ENCODE measurements at regions not wholly inside any gene's neighbourhood (a gene's known extent, or its start where the extent isn't known, plus 50 kb on each side); places are given as distances from the start of the nearest gene placed in this dataset.
A peak's percentile ranks its signal among the peaks of the same experiment; 100 is the strongest.
"Not testable (repeated sequence)": the region's sequence is repeated elsewhere in the genome, so short reads cannot be mapped to it uniquely, and the experiment has no call there.

DNA sequence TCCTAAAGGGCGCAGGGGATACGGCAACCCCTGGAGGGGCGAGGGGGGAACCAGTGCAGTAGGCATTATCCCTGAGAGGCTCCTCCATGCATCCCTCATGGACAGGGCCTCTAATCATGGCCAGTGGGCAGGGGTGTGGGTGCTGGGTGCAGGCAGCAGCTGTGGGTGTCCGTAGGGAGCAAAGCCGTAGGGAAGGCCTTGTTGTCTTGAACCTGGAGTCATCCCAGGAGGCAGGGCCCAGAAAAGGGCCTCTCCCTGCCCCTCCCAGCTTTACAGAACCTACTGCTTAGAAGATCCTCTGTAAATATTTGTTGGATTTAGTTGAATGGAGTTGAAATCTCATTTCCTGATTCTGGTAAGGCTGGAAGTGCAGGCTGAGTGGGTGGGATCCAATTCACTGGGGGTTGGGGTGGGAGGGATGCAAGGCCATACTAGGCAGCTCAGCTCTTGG, 207.0 kb upstream of the HAAO start:
- no peak for DNase-seq (ENCODE audit: low spot score)

DNA sequence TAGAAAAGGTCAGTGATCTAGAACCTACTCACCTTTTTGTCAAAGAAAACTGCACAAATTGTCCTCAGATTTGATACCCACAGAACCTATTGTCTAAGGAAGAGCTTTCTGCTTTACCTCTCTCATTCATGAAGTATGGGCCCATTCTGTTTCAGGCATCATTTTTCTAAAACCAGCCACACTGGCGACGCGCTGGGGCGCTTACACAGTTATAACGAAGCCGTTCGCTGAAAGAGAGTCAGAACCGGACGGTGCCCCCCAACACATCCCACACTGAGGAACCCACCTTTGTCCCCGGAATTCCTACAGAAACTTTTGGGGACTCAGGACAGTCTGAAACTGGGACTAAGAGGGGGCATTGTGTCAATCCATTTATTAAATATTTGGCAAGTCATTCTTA, 206.3 kb upstream of the HAAO start:
- DNase-seq (ENCODE audit: low spot score), result no peak

DNA sequence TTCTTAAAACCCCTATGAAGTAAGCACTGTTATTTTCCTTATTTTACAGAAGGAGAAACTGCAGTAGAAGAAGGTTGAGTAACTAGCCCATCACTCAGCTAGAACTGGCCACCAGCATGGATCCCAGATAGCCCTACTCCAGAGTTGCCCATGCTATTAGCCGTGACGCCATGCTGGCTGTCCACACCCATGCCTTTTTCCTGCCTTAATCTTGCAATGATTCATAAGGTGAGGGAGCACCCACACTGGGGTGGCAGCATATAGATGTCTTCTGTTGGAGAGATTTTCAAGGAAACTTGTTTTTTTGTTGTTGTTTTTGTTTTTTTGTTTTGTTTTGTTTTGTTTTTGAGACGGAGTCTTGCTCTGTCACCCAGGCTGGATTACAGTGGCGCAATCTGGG, 204.1 kb upstream of the HAAO start:
- DNase-seq (ENCODE audit: low spot score), result no peak

DNA sequence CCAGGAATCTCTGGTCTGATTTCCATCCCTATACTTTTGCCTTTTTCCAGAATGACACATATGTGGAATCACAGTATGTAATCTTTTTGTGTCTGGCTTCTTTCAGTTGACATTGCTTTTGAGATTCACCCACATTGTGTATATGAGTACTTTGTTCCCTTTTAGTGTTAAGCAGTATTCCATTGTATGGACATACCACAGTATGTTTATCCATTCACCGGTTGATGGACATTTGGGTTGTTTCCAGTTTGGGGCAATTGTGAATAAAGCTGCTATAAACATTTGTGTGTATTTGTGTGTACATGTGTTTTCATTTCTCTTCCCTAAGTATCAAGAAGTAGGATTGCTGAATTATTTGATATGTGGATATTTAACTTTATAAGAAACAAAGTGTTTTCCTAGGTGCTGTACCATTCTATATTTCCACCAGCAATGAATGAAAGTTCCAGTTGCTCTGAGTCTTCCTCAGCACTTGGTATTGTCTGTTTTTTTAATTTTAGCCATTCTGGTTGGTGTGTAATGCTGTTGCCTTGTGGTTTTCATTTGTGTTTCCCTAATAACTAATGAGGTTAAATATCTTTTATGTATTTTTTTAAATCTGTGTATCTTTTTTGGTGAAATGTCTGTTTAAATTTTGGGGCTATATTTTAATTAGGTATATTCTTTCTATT, 203.5 kb upstream of the HAAO start:
- no peak for DNase-seq (ENCODE audit: low spot score)

DNA sequence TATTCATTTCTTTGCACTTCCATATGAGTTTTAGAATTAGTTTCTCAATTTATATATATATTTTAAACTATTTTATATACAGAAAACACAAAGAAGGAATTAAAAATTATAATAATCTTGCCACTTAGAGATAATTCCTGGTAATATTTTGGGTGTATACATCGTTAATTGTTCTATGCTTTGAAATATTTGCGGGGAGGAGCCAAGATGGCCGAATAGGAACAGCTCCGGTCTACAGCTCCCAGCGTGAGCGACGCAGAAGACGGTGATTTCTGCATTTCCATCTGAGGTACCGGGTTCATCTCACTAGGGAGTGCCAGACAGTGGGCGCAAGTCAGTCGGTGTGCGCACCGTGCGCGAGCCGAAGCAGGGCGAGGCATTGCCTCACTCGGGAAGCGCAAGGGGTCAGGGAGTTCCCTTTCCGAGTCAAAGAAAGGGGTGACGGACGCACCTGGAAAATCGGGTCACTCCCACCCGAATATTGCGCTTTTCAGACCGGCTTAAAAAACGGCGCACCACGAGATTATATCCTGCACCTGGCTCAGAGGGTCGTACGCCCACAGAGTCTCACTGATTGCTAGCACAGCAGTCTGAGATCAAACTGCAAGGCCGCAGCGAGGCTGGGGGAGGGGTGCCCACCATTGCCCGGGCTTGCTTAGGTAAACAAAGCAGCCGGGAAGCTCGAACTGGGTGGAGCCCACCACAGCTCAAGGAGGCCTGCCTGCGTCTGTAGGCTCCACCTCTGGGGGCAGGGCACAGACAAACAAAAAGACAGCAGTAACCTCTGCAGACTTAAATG, 197.1 kb upstream of the HAAO start:
- DNase-seq (ENCODE audit: low spot score), result not testable (repeated sequence)

DNA sequence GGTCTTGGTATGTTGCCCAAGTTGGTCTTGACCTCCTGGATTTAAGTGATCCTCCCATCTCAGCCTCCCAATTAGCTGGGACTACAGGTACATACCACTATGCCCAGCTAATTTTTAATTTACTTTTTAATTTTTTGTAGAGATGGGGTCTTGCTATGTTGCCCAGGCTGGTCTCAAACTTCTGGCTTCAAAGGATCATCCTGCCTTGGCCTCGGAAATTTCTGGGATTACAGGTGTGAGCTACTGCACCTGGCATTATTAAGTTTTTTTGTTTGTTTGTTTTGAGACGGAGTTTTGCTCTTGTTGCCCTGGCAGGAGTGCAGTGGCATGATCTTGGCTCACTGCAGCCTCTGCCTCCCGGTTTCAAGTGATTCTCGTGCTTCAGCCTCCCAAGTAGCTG, 195.7 kb upstream of the HAAO start:
- DNase-seq (ENCODE audit: low spot score), result not testable (repeated sequence)

DNA sequence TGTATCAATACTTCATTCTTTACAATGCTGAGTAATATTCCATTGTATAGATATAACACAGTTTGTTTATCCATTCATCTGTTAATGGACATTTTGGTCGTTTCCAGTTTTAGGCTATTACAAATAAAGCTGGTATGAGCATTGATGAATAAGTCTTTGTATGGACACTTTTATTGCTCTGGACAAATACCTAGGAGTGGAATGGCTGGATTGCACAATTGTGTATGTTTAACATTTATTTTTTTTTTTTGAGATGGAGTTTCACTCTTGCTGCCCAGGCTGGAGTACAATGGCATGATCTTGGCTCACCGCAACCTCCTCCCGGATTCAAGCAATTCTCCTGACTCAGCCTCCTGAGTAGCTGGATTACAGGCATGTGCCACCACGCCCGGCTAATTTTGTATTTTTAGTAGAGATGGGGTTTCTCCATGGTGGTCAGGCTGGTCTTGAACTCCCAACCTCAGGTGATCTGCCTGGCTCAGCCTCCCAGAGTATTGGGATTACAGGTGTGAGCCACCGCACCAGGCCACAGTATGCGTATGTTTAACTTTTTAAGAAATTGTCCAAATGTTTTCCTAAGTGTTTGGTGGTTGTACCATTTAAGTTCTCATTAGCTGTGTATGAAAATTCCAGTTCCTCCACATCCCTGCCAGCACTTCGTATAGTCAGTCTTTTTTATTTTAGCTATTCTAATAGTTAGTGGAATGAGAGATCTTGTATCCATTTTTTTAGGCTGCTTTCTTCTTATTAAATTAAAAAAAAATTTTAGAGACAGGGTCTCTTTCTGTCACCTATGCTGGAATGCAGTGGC, 194.9 kb upstream of the HAAO start:
- DNase-seq (ENCODE audit: low spot score), result no peak

DNA sequence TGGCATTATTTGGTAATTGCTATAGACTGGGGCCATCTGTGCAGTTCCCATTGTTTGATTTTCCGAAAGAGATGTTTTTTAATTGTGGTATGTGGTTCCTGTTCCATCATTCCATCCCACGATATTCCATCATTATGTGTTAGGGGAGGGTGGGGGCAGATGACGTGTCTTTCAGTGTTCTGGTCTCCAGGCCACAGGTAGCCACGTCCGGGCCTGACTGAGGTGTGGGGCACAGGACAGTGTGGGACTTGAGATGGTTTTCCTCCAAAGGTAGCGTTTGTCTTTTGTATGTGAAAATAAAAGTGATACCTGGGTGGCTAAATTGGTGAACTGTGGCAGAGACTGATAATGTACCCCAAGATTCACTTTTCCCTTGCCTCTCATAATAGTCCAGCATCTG, 192.2 kb upstream of the HAAO start:
- no peak for DNase-seq (ENCODE audit: low spot score)

DNA sequence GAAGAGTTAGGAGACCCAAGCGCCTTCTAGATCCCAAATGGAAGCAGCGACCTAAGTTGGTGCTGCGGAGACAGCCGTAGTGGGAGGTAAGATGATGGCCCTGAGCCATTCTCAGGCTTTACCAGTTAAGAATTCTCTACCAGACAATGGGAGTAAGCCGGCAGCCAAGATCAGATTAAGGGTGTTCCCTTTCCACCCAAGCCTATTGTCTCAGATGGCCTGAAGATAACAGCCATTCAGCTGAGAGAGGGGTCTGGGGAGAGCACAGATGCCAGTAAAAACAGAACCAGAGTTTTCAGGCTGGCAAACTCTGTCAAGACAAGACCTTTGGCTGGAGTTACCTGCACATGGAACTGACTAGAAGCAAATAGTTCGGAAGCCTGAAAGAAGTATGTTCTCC, 191.7 kb upstream of the HAAO start:
- DNase-seq (ENCODE audit: low spot score), result no peak

DNA sequence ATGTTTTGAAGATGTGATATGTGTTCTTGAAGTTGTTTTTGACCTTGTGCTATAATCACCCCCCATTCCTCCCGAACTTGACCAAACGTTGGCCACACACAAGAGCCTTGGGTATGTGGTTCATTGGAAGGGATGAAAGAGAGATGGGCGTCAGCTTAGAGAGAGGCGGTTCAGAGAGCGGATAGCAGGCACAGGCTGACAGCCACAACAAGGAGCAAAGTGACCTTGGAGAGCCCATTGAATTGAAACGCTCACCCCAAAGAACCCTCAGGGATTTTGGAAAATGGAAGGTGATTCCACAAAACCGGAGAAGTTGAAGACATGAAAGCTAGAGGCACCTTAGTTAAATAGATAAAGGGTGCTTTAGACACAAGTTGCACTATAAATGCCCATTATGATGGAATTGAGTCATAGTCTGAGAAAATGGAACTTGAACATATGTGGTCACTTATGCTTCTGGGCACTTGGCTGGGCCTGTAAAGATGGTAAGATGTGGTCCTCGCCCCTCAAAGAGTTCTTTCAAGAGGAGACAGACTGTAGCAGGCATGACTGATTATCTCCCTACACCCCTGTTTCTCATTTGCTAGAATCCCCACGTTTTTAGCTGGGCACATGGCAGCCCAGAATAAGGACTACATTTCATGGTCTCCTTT, 188.5 kb upstream of the HAAO start:
- DNase-seq (ENCODE audit: low spot score), result no peak

DNA sequence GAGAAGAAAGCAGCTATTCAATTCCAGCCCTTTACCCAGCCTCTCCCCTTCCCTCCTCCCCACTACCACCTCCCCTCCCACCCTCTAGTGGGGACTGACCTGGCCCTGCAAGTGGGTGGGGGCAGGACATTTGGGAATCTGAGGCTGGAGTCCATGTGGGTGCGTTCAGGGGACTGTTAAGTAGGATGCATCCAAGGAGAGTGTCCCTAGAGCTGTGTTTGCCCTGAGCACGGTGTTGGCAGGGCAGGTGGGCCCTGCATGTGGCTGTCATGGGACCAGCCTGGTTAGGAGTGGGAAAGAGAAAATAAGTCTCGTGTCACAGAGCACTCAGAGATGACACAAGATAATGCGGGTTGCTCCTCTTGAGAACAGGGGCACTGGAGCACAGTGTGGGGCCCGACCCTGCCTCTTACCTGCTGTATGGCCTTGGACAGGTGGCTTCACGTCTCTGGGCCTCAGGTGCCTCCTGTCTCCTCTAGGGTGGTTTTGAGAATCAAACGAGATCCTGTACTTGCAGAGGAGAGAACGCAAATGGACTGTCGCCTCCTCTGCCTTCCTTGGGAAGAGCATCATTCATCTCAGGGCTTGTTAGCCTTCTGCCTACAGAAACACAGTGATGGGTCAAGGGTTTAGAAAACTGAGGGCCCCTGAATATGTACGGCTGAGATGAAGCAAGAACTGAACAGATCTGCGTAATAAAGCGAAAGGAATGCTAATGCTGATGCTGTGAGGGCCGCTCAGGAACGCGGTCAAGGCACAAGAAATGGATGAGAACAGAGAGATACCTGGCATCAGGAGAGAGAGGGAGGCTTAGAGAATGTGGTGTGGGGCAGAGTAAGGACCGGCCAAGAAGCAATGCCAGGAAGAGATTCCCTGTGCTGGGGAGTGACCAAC, 187.7 kb upstream of the HAAO start:
- DNase-seq (ENCODE audit: low spot score), result no peak

DNA sequence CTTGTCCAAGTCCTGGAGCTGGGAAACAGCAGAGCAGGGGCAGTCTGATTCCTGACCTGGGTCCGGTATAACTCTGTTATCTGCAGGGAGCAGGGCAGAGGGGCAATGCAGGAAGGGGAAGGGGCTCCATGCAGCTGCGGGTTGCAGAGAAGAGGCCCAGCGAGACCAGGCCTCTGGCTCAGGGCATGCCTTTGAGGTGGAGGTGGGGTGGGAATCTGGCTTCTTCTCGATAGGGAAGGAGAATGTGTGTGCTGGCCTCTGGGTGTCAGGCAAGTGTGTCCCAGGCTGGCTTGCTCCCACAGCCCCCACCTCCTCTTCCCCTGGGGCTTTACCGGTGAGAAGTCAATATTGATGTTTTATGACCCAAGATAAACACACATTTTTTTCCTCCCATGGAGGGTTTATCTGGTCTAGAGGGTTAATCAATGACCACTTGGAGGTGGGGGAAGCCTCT, 187.1 kb upstream of the HAAO start:
- DNase-seq (ENCODE audit: low spot score), result peak; percentile 81

DNA sequence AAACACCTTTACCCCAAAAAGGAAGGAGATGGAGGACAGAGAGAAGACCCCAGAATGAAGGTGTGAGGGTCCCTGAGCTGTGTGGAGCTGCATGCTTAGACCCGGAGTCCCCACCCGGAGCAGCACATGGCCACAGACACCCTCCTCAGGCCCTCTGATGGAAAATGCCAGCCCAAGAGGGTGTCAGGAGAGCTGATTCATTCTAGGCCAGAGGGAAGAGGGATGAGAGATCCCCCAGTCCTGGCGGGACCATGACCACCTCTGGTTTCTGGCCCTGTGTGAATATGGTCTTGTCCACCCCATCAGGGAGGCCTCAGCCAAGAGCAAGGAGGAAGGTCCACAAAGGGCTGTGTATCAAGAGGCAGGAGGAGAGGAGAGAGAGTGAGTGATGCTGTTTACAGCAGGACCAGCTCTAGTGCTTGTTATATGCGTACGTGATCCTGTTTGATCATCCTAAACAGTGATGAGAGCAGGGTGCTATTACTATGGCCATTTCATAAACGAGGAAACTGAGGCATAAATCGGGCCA, 186.6 kb upstream of the HAAO start:
- no peak for DNase-seq (ENCODE audit: low spot score)

DNA sequence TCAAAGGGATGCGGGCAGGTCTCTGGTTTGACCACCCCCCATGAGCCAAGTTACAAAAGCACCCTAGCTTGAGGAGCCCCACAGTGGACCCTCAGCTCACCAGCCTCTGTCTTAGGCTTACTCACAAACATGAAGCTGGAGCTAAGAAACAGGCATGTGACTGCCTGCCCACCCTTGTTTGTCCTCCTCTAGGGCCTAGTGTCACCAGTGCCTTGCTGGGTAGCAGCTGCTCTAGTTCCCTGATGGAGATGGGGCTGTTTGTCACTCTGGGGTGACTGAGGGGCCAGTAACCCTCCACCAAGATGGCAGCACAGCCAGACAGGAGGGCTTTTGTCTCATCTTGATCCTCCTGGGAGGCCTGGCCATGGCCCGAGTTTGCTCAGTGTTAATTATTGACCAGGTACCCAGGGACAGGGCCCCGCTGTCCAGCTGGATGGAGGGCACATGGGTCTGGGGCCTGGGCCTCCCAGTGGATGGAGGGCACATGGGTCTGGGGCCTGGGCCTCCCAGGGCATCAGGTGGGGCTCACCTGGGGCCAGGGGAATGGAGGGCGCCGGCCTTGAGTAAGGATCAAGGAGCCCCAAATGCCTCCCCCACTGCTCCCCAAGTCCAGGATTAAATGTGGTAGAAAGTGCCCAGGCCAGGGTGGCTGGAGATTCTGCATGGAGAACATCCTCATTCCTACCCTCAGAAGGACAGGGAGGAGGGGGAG, 185.9 kb upstream of the HAAO start:
- DNase-seq (ENCODE audit: low spot score), result no peak

DNA sequence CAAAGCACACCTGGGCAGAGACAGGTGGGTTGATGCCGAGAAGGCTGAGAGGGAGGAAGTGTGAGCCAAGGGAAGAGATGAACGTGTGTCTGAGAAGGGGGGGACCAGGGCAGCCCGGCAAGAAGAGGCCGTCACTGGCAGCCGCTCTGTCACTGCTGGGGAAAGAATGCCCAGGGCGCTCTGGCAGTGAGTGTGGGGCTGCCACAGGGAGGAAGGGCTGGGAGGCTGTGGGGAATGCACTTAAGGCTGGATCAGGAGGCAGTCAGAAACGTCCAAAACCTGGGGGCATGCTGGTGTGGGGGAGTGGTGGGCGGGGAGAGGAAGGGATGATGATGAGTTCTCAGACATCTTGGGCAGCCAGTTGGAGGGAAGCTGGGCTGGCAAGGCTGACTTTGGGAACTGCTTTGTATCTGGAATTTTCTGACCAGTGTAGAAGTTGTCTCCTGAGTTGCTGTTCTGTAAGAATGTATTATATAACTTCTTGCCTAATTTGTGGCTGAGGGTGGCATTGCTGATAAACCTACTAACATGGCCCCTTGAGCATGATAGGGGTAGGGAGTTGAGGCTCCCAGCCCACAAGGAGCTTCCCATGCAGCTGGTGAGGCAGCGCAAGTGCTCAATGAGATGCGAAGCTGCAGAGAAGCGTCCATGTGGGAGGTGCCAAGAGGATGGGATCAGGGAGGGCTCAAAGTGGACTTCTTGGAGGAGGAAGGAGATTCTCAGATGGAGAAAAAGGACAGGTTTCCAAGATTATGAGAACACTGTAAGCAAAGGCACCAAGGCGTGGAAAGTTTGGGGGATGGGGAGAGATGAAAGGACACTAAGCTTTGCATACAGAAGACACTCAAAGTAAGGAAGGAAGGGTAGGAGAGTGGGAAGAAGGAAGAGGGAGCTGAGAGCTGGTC, 185.1 kb upstream of the HAAO start:
- no peak for DNase-seq (ENCODE audit: low spot score)

DNA sequence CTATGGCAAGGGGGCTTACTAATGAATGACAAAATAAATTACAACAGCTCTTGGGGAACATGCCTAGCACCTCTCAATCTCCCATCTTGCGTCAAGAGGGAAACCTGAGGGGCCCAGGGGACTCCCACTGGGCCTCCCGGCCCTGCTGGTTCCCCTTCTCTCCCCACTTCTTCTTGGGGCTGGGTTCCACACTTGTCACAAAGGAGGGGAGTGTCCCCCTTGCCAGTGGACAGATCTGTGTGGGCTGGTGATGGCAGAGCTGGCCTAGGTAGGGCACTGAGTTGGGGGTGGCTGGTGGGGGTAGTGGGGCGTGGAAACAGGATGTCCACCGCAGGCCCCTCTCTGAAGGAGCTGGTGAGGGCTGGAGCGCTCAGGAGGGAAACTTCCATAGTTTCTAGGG, 184.0 kb upstream of the HAAO start:
- no peak for DNase-seq (ENCODE audit: low spot score)

DNA sequence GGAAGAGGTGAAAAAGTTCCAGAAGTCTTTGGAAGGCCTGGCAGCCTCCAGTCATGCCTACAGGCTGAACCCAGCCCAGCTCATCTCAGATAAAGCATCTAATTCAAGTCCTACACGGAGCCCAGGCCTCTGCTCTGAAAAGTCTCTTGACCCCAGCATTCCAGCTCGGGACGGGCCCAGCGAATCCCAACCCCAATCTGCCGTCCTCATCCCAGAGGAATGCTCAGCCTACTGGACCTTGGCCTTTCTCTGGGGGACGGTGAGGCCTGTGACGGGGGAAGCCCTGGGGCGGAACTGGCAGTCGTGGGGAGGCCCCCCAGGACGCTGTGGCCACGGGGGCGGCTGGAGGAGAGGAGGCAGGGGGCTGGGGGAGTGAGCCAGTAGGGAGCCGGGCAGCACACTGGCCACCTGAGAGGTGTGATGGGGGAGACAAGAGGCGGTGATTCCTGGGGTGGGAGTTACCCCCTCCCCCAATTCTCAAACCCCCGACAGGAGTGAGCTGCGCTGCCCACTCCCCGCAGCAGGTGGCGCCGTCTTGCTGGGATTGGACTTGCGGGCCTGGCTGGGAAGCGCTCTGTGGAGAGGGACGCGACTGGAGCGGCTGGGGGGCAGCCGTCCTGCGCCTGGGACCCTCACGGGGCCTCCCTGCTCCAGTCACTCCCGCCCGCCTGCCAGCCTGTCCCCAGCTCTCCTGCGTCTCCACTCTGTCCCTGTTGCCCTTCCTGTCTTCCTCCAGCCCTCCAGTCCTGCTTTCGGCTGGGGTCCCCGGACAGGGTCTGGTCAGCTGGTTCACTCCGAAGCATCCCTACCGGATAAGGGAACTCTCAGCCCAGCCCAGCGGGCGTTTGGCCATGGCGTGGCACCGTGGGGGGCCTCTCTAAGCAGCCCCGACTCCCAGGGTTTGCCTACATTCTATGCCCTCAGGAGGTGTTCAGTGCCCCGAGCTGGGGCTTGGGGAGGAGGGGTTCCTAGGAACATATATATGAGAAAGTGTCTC, 182.6 kb upstream of the HAAO start:
- peak; percentile 77 for DNase-seq (ENCODE audit: low spot score)

Measured in mucosa of gallbladder (tissue), 1 donor.